Thyroid gland (tissue), 4 donors: ENCODE measurements at regions not wholly inside any gene's neighbourhood (a gene's known extent, or its start where the extent isn't known, plus 50 kb on each side); places are given as distances from the start of the nearest gene placed in this dataset.

ENCODE experiments used
- CTCF ChIP-seq, 6 experiments: fragments of 200-600 bp in 3 of 6; fragments of 450-650 bp in 3 of 6; sonication (generic) in 3 of 6; IDR thresholded peaks; one replicate each; pipeline ENCODE4 v1.5.1; 2016 to 2019; ENCODE audit warnings: antibody characterized with exemption in 6 of 6, mild to moderate bottlenecking in 2 of 6, inconsistent platforms in 1 of 6, moderate library complexity in 1 of 6
- POLR2A ChIP-seq, 2 donors: fragments of 450-650 bp; IDR thresholded peaks; one replicate each; pipeline ENCODE4 v1.6.1; 2017; ENCODE audit warnings: antibody characterized with exemption in 2 of 2, mild to moderate bottlenecking in 2 of 2, moderate library complexity in 1 of 2

DNA sequence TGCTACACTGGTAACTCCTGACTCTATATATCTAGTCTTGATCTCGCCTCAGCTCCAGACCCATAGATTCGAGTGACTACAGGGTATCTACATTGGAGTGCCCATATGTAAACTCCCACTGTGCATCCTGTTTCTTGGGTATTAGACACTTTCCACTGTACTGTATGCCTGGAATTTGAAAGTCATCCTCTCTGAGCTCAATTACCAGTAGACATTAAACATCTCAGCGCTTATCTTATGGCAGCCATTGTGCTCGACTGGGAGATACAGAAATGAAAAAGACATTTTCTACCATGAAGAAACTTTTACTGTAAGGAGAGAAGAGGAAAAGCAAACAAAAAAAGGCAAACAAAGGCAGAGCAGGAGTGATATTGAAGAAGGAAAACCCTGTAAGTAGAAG is 151.9 kb upstream of the JADE1 start:
- TF ChIP-seq CTCF (IDR thresholded peaks at IDR 0.05): no peak
- TF ChIP-seq POLR2A (IDR thresholded peaks at IDR 0.05): no peak
